NCI-H1105 treated with DMSO at 0.1 percent for 48 hours (cell line): ENCODE measurements at regions not wholly inside any gene's neighbourhood (a gene's known extent, or its start where the extent isn't known, plus 50 kb on each side); places are given as distances from the start of the nearest gene placed in this dataset.

Experiments
- DNase-seq: peaks from one replicate; lab custom pipeline; 2025; lab: John Stamatoyannopoulos, UW

- DNase-seq, result no peak
These were observed 87.4 kb upstream of the FZD10 start for GRCh38 chr12:130074661-130075406.

GRCh38 chr12:130075497-130076076, 86.7 kb upstream of the FZD10 start:
- no peak for DNase-seq

GRCh38 chr12:130076126-130076525, 86.1 kb upstream of the FZD10 start:
- no peak for DNase-seq

GRCh38 chr12:130076752-130077151, 85.5 kb upstream of the FZD10 start:
- no peak for DNase-seq

GRCh38 chr12:130078852-130079251, 83.4 kb upstream of the FZD10 start:
- DNase-seq, result no peak

- no peak for DNase-seq
These were observed 83.0 kb upstream of the FZD10 start for GRCh38 chr12:130079279-130079678.

GRCh38 chr12:130080205-130080604, 82.1 kb upstream of the FZD10 start:
- DNase-seq, result no peak

- no peak for DNase-seq
These were observed 81.0 kb upstream of the FZD10 start for GRCh38 chr12:130081117-130081805.

- DNase-seq, result no peak
These were observed 79.3 kb upstream of the FZD10 start for GRCh38 chr12:130083002-130083401.

- no peak for DNase-seq
These were observed 78.5 kb upstream of the FZD10 start for GRCh38 chr12:130083734-130084133.

- no peak for DNase-seq
These were observed 77.9 kb upstream of the FZD10 start for GRCh38 chr12:130084359-130084758.

GRCh38 chr12:130086248-130086647, 76.0 kb upstream of the FZD10 start:
- no peak for DNase-seq

GRCh38 chr12:130086797-130087196, 75.5 kb upstream of the FZD10 start:
- DNase-seq, result no peak

GRCh38 chr12:130087222-130087621, 75.0 kb upstream of the FZD10 start:
- no peak for DNase-seq

- no peak for DNase-seq
These were observed 73.8 kb upstream of the FZD10 start for GRCh38 chr12:130088504-130088903.

- no peak for DNase-seq
These were observed 71.7 kb upstream of the FZD10 start for GRCh38 chr12:130090542-130090941.

- no peak for DNase-seq
These were observed 68.9 kb upstream of the FZD10 start for GRCh38 chr12:130093380-130093779.

GRCh38 chr12:130097342-130097741, 64.9 kb upstream of the FZD10 start:
- no peak for DNase-seq

GRCh38 chr12:130097798-130098255, 64.4 kb upstream of the FZD10 start:
- DNase-seq, result no peak

GRCh38 chr12:130098301-130099005, 63.8 kb upstream of the FZD10 start:
- no peak for DNase-seq

- DNase-seq, result no peak
These were observed 61.5 kb upstream of the FZD10 start for GRCh38 chr12:130100634-130101362.

- no peak for DNase-seq
These were observed 60.9 kb upstream of the FZD10 start for GRCh38 chr12:130101370-130101769.
